ENCODE measurements at regions not wholly inside any gene's neighbourhood (a gene's known extent, or its start where the extent isn't known, plus 50 kb on each side); places are given as distances from the start of the nearest gene placed in this dataset.
A peak's percentile ranks its signal among the peaks of the same experiment; 100 is the strongest.
"Not testable (repeated sequence)": the region's sequence is repeated elsewhere in the genome, so short reads cannot be mapped to it uniquely, and the experiment has no call there.

- not testable (repeated sequence) for H3K27ac ChIP-seq (ENCODE audit: low read depth, low read length); H3K4me1 ChIP-seq (ENCODE audit: control insufficient read depth, insufficient read depth, low read length); H3K27me3 ChIP-seq (ENCODE audit: control insufficient read depth, insufficient read depth, low read length, poor library complexity, severe bottlenecking); H3K9me3 ChIP-seq (ENCODE audit: control insufficient read depth, low read length); H3K4me3 ChIP-seq (ENCODE audit: low read length); H3K9ac ChIP-seq (ENCODE audit: extremely low read depth, low read length, poor library complexity, severe bottlenecking); H3K36me3 ChIP-seq (ENCODE audit: control insufficient read depth, insufficient read depth, low read length); H3K27me3 Mint-ChIP-seq (ENCODE audit: insufficient read depth)
- WGBS, 2 experiments (ENCODE audit: insufficient coverage in 1 of 2, insufficient read length in 1 of 2) = 73% methylated on average over 6 of the region's 6 CpGs; no CpG with 5 or more reads in 1 of the 2 experiments
- H3K4me1 Mint-ChIP-seq = peaks cover 28% of the 10 kb centered on the region
- peaks cover 18% of the 10 kb centered on the region for H3K9me3 Mint-ChIP-seq
- peak overlapping the region; percentile 85 for H3K27ac Mint-ChIP-seq
- H3K4me3 Mint-ChIP-seq = peak overlapping the region; percentile 72
- peak; percentile 68 for DNase-seq
- peaks cover 23% of the 10 kb centered on the region for H3K36me3 Mint-ChIP-seq (ENCODE audit: low read depth)
These were observed 92.9 kb upstream of the CCDC180 start for GRCh38 chr9:97214556-97214955.

DNA sequence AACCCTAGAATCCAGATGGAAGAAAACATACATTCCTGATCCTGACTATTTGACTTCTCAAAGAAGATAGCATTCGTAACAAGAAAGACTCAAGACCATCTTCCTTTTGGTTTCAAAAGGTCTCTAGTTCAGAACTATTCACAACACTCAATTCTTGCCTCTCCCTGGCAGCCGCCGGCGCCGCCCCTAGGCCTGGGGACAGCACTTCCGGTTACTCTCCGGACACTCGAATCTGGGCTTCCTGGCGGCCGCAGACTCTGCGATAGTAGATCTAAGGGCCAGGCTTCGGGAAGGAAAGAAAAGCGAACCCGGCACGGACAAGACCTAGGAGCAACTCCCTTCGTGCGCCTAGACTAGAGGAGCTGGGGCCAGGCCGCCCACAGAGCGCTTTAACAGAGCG, 107.8 kb upstream of the CCDC180 start:
- not testable (repeated sequence) for H3K27me3 ChIP-seq (ENCODE audit: control insufficient read depth, insufficient read depth, low read length, poor library complexity, severe bottlenecking); H3K27ac Mint-ChIP-seq; H3K27ac ChIP-seq (ENCODE audit: low read depth, low read length); H3K4me3 ChIP-seq (ENCODE audit: low read length); H3K4me1 ChIP-seq (ENCODE audit: control insufficient read depth, insufficient read depth, low read length); H3K4me3 Mint-ChIP-seq; H3K27me3 Mint-ChIP-seq (ENCODE audit: insufficient read depth); H3K36me3 ChIP-seq (ENCODE audit: control insufficient read depth, insufficient read depth, low read length); H3K9ac ChIP-seq (ENCODE audit: extremely low read depth, low read length, poor library complexity, severe bottlenecking); H3K4me1 Mint-ChIP-seq; DNase-seq
- H3K36me3 Mint-ChIP-seq (ENCODE audit: low read depth) = peaks cover 58% of the 10 kb centered on the region
- 99 to 100% methylated on average over 1 to 10 of the region's 20 CpGs for WGBS, 2 experiments (ENCODE audit: insufficient coverage in 1 of 2, insufficient read length in 1 of 2)
- peaks cover 57% of the 10 kb centered on the region for H3K9me3 Mint-ChIP-seq
- peaks cover 50% of the 10 kb centered on the region for H3K9me3 ChIP-seq (ENCODE audit: control insufficient read depth, low read length)

GRCh38 chr9:97193767-97194166, 113.7 kb upstream of the CCDC180 start:
- not testable (repeated sequence) for H3K4me1 ChIP-seq (ENCODE audit: control insufficient read depth, insufficient read depth, low read length); H3K27me3 ChIP-seq (ENCODE audit: control insufficient read depth, insufficient read depth, low read length, poor library complexity, severe bottlenecking); DNase-seq; H3K4me1 Mint-ChIP-seq; H3K27ac ChIP-seq (ENCODE audit: low read depth, low read length); H3K9ac ChIP-seq (ENCODE audit: extremely low read depth, low read length, poor library complexity, severe bottlenecking); H3K4me3 ChIP-seq (ENCODE audit: low read length); H3K4me3 Mint-ChIP-seq; H3K27ac Mint-ChIP-seq; H3K27me3 Mint-ChIP-seq (ENCODE audit: insufficient read depth); H3K36me3 ChIP-seq (ENCODE audit: control insufficient read depth, insufficient read depth, low read length); H3K9me3 ChIP-seq (ENCODE audit: control insufficient read depth, low read length); H3K9me3 Mint-ChIP-seq
- peaks cover 41% of the 10 kb centered on the region for H3K36me3 Mint-ChIP-seq (ENCODE audit: low read depth)
- WGBS, 2 experiments (ENCODE audit: insufficient coverage in 1 of 2, insufficient read length in 1 of 2) = 87 to 92% methylated on average over 3 to 4 of the region's 4 CpGs

- TF ChIP-seq, protein P1, sequence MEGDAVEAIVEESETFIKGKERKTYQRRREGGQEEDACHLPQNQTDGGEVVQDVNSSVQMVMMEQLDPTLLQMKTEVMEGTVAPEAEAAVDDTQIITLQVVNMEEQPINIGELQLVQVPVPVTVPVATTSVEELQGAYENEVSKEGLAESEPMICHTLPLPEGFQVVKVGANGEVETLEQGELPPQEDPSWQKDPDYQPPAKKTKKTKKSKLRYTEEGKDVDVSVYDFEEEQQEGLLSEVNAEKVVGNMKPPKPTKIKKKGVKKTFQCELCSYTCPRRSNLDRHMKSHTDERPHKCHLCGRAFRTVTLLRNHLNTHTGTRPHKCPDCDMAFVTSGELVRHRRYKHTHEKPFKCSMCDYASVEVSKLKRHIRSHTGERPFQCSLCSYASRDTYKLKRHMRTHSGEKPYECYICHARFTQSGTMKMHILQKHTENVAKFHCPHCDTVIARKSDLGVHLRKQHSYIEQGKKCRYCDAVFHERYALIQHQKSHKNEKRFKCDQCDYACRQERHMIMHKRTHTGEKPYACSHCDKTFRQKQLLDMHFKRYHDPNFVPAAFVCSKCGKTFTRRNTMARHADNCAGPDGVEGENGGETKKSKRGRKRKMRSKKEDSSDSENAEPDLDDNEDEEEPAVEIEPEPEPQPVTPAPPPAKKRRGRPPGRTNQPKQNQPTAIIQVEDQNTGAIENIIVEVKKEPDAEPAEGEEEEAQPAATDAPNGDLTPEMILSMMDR (conservative IDR thresholded peaks at IDR 0.05) = no peak
- H3K27me3 Mint-ChIP-seq (ENCODE audit: insufficient read depth) = no peaks in the 10 kb centered on the region
- no peaks in the 10 kb centered on the region for H3K9me3 ChIP-seq (ENCODE audit: control insufficient read depth, low read length)
- no peak overlapping the region for H3K27ac ChIP-seq (ENCODE audit: low read depth, low read length)
- no peaks in the 10 kb centered on the region for H3K36me3 ChIP-seq (ENCODE audit: control insufficient read depth, insufficient read depth, low read length)
- H3K9ac ChIP-seq (ENCODE audit: extremely low read depth, low read length, poor library complexity, severe bottlenecking) = no peak overlapping the region
- H3K4me1 ChIP-seq (ENCODE audit: control insufficient read depth, insufficient read depth, low read length) = no peaks in the 10 kb centered on the region
- no peak overlapping the region for H3K27ac Mint-ChIP-seq
- 91 to 100% methylated on average over 2 to 3 of the region's 3 CpGs for WGBS, 2 experiments (ENCODE audit: insufficient coverage in 1 of 2, insufficient read length in 1 of 2)
- H3K36me3 Mint-ChIP-seq (ENCODE audit: low read depth) = peaks cover 59% of the 10 kb centered on the region
- H3K9me3 Mint-ChIP-seq = no peaks in the 10 kb centered on the region
- no peak overlapping the region for H3K4me3 Mint-ChIP-seq
- H3K4me3 ChIP-seq (ENCODE audit: low read length) = no peak overlapping the region
- H3K27me3 ChIP-seq (ENCODE audit: control insufficient read depth, insufficient read depth, low read length, poor library complexity, severe bottlenecking) = no peaks in the 10 kb centered on the region
- no peak for DNase-seq
- no peaks in the 10 kb centered on the region for H3K4me1 Mint-ChIP-seq
These were observed 118.9 kb upstream of the CCDC180 start for GRCh38 chr9:97188545-97188944.

DNA sequence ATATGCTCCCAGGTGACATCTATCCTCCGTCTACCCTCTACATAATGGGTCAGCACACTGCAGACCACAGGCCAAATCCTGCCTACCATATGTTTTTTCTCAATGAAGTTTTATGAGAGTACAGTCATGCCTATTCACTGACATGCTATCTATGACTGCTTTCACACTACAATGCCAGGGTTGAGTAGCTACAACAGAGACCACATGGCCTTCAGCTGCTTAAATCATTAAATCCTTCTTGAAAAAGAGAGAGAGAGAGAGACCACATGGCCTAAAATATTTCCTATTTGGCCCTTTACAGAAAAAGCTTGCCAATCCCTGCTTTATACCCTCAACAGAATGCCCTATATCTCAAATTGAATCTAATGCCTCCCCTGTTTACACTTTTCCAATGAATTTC, 119.8 kb upstream of the CCDC180 start:
- H3K9me3 ChIP-seq (ENCODE audit: control insufficient read depth, low read length); H3K4me3 ChIP-seq (ENCODE audit: low read length); H3K9ac ChIP-seq (ENCODE audit: extremely low read depth, low read length, poor library complexity, severe bottlenecking); H3K4me1 Mint-ChIP-seq; H3K27ac Mint-ChIP-seq; H3K27me3 Mint-ChIP-seq (ENCODE audit: insufficient read depth); H3K4me1 ChIP-seq (ENCODE audit: control insufficient read depth, insufficient read depth, low read length); H3K4me3 Mint-ChIP-seq; DNase-seq; H3K9me3 Mint-ChIP-seq; H3K36me3 ChIP-seq (ENCODE audit: control insufficient read depth, insufficient read depth, low read length); H3K27ac ChIP-seq (ENCODE audit: low read depth, low read length); H3K27me3 ChIP-seq (ENCODE audit: control insufficient read depth, insufficient read depth, low read length, poor library complexity, severe bottlenecking): not testable (repeated sequence)
- WGBS, 2 experiments (ENCODE audit: insufficient coverage in 1 of 2, insufficient read length in 1 of 2) = 96% methylated on average over 1 of the region's 1 CpG; no CpG with 5 or more reads in 1 of the 2 experiments
- peaks cover 55% of the 10 kb centered on the region for H3K36me3 Mint-ChIP-seq (ENCODE audit: low read depth)
